Ascending aorta (tissue), 2 donors: ENCODE measurements at regions not wholly inside any gene's neighbourhood (a gene's known extent, or its start where the extent isn't known, plus 50 kb on each side); places are given as distances from the start of the nearest gene placed in this dataset.

Experiments used
- DNase-seq, 2 donors: peaks; one replicate each; pipeline ENCODE4 v3.0.0-alpha.2; 2019; ENCODE audit warnings: low spot score in 2 of 2
- H3K27ac ChIP-seq, 2 donors: fragments of 200-600 bp; sonication (generic); one replicate each; pipeline ENCODE4 v1.5.1; 2016 to 2017; ENCODE audit warnings: mild to moderate bottlenecking in 1 of 2
- H3K27me3 ChIP-seq: fragments of 200-600 bp; sonication (generic); one replicate; pipeline ENCODE4 v1.5.1; 2017
- H3K36me3 ChIP-seq, 2 donors: fragments of 200-600 bp; sonication (generic); one replicate each; pipeline ENCODE4 v1.5.1; 2016
- H3K4me1 ChIP-seq, 2 donors: fragments of 200-600 bp; sonication (generic); one replicate each; pipeline ENCODE4 v1.5.1; 2016 to 2017; ENCODE audit warnings: mild to moderate bottlenecking in 1 of 2
- H3K4me3 ChIP-seq, 2 donors: fragments of 200-600 bp; sonication (generic); one replicate each; pipeline ENCODE4 v1.5.1; 2016 to 2017; ENCODE audit warnings: mild to moderate bottlenecking in 1 of 2
- H3K9me3 ChIP-seq, 2 donors: fragments of 200-600 bp; sonication (generic); one replicate each; pipeline ENCODE4 v1.5.1; 2016
- CTCF ChIP-seq, 3 experiments: fragments of 200-600 bp in 2 of 3; fragments of 450-650 bp in 1 of 3; sonication (generic) in 2 of 3; IDR thresholded peaks; one replicate each; pipeline ENCODE4 v1.5.1; 2016 to 2019; ENCODE audit warnings: antibody characterized with exemption in 3 of 3, mild to moderate bottlenecking in 1 of 3, moderate library complexity in 1 of 3
- intact Hi-C: fragments of 100-400 bp; cut with DNase I; formaldehyde crosslinking; loops from one replicate; pipeline ENCODE4 v1.15.1; 2023

- Histone ChIP-seq H3K4me1 (no peaks in the 10 kb centered on the region), H3K4me3 (no peak overlapping the region), H3K27me3 (no peaks in the 10 kb centered on the region), H3K36me3 (no peaks in the 10 kb centered on the region), H3K27ac (no peak overlapping the region), H3K9me3 (no peaks in the 10 kb centered on the region)
- intact Hi-C loops, result no loop called here
- DNase-seq, result no peak
- no peak for TF ChIP-seq CTCF (IDR thresholded peaks at IDR 0.05)
Observed at GRCh38 chr14:81818271-81818670, 284.6 kb upstream of the SEL1L start.

- Histone ChIP-seq H3K27ac (no peak overlapping the region), H3K36me3 (no peaks in the 10 kb centered on the region), H3K9me3 (no peaks in the 10 kb centered on the region), H3K27me3 (no peaks in the 10 kb centered on the region), H3K4me1 (no peaks in the 10 kb centered on the region), H3K4me3 (no peak overlapping the region)
- DNase-seq, result no peak
- TF ChIP-seq CTCF (IDR thresholded peaks at IDR 0.05), result no peak
- intact Hi-C loops, result no loop called here
Observed at GRCh38 chr14:81819344-81819743, 285.7 kb upstream of the SEL1L start.

- H3K9me3 ChIP-seq, result no peaks in the 10 kb centered on the region
- intact Hi-C loops, result no loop called here
- TF ChIP-seq CTCF (IDR thresholded peaks at IDR 0.05), result no peak
Observed at GRCh38 chr14:81819910-81820309, 286.3 kb upstream of the SEL1L start.

GRCh38 chr14:81826081-81826480, 292.4 kb upstream of the SEL1L start:
- no peak overlapping the region for H3K4me3 ChIP-seq
- no peaks in the 10 kb centered on the region for H3K4me1 ChIP-seq
- no peaks in the 10 kb centered on the region for H3K36me3 ChIP-seq
- H3K27ac ChIP-seq, result no peak overlapping the region
- H3K9me3 ChIP-seq, result no peaks in the 10 kb centered on the region
- intact Hi-C loops, result no loop called here
- TF ChIP-seq CTCF (IDR thresholded peaks at IDR 0.05), result no peak
- DNase-seq, result no peak
- no peaks in the 10 kb centered on the region for H3K27me3 ChIP-seq

More at GRCh38 chr14:81819910-81820309, 286.3 kb upstream of the SEL1L start:
- no peak overlapping the region for H3K4me3 ChIP-seq
- no peaks in the 10 kb centered on the region for H3K27me3 ChIP-seq
- no peak for DNase-seq
- no peaks in the 10 kb centered on the region for H3K4me1 ChIP-seq
- no peak overlapping the region for H3K27ac ChIP-seq
- H3K36me3 ChIP-seq, result no peaks in the 10 kb centered on the region

- H3K27me3 ChIP-seq, result no peaks in the 10 kb centered on the region
Observed at GRCh38 chr14:81829447-81829846, 295.8 kb upstream of the SEL1L start.

More at GRCh38 chr14:81829447-81829846, 295.8 kb upstream of the SEL1L start:
- Histone ChIP-seq H3K36me3 (no peaks in the 10 kb centered on the region), H3K4me3 (no peak overlapping the region), H3K4me1 (no peaks in the 10 kb centered on the region), H3K27ac (no peak overlapping the region), H3K9me3 (no peaks in the 10 kb centered on the region)
- DNase-seq, result no peak
- TF ChIP-seq CTCF (IDR thresholded peaks at IDR 0.05), result no peak
- intact Hi-C loops, result no loop called here
